Chondrocyte (in vitro differentiated cells): ENCODE measurements at regions not wholly inside any gene's neighbourhood (a gene's known extent, or its start where the extent isn't known, plus 50 kb on each side); places are given as distances from the start of the nearest gene placed in this dataset.

Experiments used
- DNase-seq: peaks from one replicate; pipeline ENCODE4 v3.0.0; 2021; ENCODE audit warnings: mixed read lengths, low spot score
- H3K27ac Mint-ChIP-seq: one replicate; pipeline ENCODE4 v1.8.0; 2021; ENCODE audit warnings: mild to moderate bottlenecking, moderate library complexity, mixed read lengths; ENCODE audit not compliant: unreplicated experiment
- H3K27me3 Mint-ChIP-seq: 2 replicates; pipeline ENCODE4 v1.8.0; 2021; ENCODE audit warnings: low read depth, mixed read lengths
- H3K36me3 Mint-ChIP-seq: 2 replicates; pipeline ENCODE4 v1.8.0; 2021; ENCODE audit warnings: low read depth, mixed read lengths
- H3K4me1 Mint-ChIP-seq: 2 replicates; pipeline ENCODE4 v1.8.0; 2021; ENCODE audit warnings: low read depth, mild to moderate bottlenecking, mixed read lengths
- H3K4me3 Mint-ChIP-seq: one replicate; pipeline ENCODE4 v1.8.0; 2021; ENCODE audit warnings: mild to moderate bottlenecking, moderate library complexity, mixed read lengths; ENCODE audit not compliant: unreplicated experiment
- H3K9me3 Mint-ChIP-seq: 2 replicates; pipeline ENCODE4 v1.8.0; 2021; ENCODE audit warnings: low read depth, mixed read lengths
- TF ChIP-seq, protein P1 (sequence below): fragments of 200-600 bp; sonication (generic); IDR thresholded peaks from 2 replicates; pipeline ENCODE4 v1.5.0; 2021; ENCODE audit warnings: antibody characterized with exemption, mild to moderate bottlenecking, moderate library complexity

DNA sequence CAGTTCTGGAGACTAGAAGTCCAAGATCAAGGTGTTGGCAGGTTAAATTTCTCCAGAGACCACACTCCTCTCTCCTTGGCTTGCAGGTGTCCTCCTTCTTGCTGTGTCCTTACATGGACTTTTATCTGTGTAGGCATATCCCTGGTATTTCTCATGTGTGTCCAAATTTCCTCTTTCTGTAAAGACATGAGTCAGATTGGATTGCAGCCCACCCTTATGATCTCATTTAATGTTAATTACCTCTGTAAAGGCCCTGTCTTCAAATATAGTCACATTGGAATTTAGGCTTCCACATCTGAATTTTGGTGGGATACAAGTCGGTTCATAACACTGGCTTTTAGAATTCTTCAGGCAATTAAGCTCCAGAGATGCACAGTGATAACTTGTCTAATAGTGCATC lies 322.2 kb upstream of the GRIA1 start:
- no peak overlapping the region for H3K4me3 Mint-ChIP-seq
- H3K4me1 Mint-ChIP-seq, result no peaks in the 10 kb centered on the region
- no peaks in the 10 kb centered on the region for H3K36me3 Mint-ChIP-seq
- no peak for DNase-seq
- H3K27ac Mint-ChIP-seq, result no peak overlapping the region
- peaks cover 1% of the 10 kb centered on the region for H3K27me3 Mint-ChIP-seq
- H3K9me3 Mint-ChIP-seq, result peaks cover 8% of the 10 kb centered on the region
- TF ChIP-seq, protein P1, sequence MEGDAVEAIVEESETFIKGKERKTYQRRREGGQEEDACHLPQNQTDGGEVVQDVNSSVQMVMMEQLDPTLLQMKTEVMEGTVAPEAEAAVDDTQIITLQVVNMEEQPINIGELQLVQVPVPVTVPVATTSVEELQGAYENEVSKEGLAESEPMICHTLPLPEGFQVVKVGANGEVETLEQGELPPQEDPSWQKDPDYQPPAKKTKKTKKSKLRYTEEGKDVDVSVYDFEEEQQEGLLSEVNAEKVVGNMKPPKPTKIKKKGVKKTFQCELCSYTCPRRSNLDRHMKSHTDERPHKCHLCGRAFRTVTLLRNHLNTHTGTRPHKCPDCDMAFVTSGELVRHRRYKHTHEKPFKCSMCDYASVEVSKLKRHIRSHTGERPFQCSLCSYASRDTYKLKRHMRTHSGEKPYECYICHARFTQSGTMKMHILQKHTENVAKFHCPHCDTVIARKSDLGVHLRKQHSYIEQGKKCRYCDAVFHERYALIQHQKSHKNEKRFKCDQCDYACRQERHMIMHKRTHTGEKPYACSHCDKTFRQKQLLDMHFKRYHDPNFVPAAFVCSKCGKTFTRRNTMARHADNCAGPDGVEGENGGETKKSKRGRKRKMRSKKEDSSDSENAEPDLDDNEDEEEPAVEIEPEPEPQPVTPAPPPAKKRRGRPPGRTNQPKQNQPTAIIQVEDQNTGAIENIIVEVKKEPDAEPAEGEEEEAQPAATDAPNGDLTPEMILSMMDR, result no peak

DNA sequence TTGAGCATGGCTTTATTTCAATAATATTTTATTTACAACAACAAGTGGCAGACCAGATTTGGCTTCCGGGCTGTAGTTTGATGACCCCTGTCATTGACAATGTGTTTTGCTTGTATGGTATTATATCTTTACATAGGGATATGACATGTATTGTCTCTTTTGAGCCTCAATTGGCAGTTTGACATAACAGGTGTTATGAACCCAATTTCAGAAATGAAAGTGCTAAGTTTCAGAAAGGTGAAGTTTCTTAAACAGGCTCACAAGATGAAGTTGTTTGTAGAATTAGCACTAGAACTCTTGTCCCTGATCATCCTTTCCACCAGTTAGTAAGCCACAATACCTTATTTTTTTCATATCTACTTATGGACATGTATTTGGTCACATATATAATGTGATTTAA lies 303.0 kb upstream of the GRIA1 start:
- Mint-ChIP-seq H3K4me3 (no peak overlapping the region), H3K9me3 (peaks cover 16% of the 10 kb centered on the region), H3K4me1 (no peaks in the 10 kb centered on the region), H3K36me3 (no peaks in the 10 kb centered on the region), H3K27ac (no peak overlapping the region), H3K27me3 (peaks cover 6% of the 10 kb centered on the region)
- DNase-seq, result no peak
- TF ChIP-seq, protein P1, result no peak

DNA sequence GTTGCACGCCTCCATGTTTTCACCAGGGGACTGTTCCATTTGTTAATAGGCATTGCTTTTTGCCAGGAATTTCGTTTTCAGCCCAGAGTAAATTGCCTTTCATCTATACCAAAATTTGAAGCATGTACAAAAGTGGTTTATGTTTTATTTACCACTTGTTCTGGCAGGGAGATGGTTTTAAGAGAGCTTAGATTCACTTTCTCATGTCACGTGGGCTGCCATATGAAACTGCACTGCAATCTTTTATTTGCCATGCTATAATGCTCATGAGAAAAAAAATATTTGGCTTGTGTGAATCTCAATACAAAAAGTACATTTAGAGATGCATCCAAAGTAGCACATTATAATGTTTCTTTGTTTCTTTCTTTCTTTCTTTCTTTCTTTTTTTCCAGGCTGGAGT lies 284.1 kb upstream of the GRIA1 start:
- H3K36me3 Mint-ChIP-seq, result no peaks in the 10 kb centered on the region
- TF ChIP-seq, protein P1, result no peak

DNA sequence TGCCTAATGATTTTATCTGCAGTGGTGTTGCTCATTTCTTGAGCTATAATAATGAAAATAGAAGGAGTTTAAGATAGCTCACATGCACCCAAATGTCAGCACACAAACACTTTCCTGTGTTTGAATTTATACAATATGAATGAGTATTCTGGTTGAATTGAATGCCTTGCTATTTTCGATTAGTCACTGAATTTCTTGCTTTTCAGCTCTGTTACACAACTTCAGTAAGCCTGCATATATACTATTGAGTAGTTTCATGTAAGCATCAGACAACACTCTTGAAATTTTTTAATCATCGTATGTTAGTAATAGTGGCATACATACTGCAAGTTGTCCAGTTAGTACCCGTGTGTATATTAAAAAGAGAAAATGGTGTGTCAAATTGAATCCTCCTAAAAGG lies 281.5 kb upstream of the GRIA1 start:
- Mint-ChIP-seq H3K4me3 (no peak overlapping the region), H3K27ac (no peak overlapping the region), H3K27me3 (peaks cover 4% of the 10 kb centered on the region), H3K9me3 (no peaks in the 10 kb centered on the region), H3K4me1 (no peaks in the 10 kb centered on the region), H3K36me3 (no peaks in the 10 kb centered on the region)
- DNase-seq, result no peak
- TF ChIP-seq, protein P1, result no peak

More for the DNA sequence above, 284.1 kb upstream of the GRIA1 start:
- no peak for DNase-seq
- no peak overlapping the region for H3K27ac Mint-ChIP-seq
- no peak overlapping the region for H3K4me3 Mint-ChIP-seq
- H3K9me3 Mint-ChIP-seq, result no peaks in the 10 kb centered on the region
- peaks cover 4% of the 10 kb centered on the region for H3K27me3 Mint-ChIP-seq
- no peaks in the 10 kb centered on the region for H3K4me1 Mint-ChIP-seq

DNA sequence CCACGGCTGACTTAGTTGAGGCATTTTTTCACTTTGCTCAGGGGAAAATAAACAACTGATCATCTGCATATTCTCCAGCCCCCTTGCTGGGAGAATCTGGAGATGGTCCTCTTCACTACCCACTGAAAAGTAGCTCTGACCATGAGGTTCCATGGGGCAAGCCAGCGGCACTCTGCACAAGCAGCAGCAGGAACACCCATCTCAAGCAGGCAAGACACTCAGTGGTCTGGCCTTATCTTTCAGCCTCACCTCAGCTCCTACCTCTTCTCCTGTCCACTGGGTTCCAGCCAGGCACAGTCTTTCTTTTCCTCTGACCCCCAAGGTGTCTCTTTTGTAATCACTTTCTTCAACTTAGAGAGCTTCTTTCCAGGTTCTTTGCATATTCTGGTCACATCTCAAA lies 280.8 kb upstream of the GRIA1 start:
- DNase-seq, result no peak
- Mint-ChIP-seq H3K27me3 (peaks cover 4% of the 10 kb centered on the region), H3K9me3 (no peaks in the 10 kb centered on the region), H3K36me3 (no peaks in the 10 kb centered on the region), H3K27ac (no peak overlapping the region), H3K4me1 (no peaks in the 10 kb centered on the region), H3K4me3 (no peak overlapping the region)
- TF ChIP-seq, protein P1, result no peak
